Osteocyte (in vitro differentiated cells): ENCODE measurements at regions not wholly inside any gene's neighbourhood (a gene's known extent, or its start where the extent isn't known, plus 50 kb on each side); places are given as distances from the start of the nearest gene placed in this dataset.

Source experiments
- DNase-seq: peaks from one replicate; pipeline ENCODE4 v3.0.0; 2021; ENCODE audit warnings: mixed read lengths; ENCODE audit not compliant: unreplicated experiment; ENCODE audit errors: extremely low spot score
- H3K27ac Mint-ChIP-seq: one replicate; pipeline ENCODE4 v1.8.0; 2021; ENCODE audit warnings: mild to moderate bottlenecking, mixed read lengths; ENCODE audit not compliant: unreplicated experiment
- H3K27me3 Mint-ChIP-seq: one replicate; pipeline ENCODE4 v1.8.0; 2021; ENCODE audit warnings: mixed read lengths; ENCODE audit not compliant: unreplicated experiment
- H3K36me3 Mint-ChIP-seq: one replicate; pipeline ENCODE4 v1.8.0; 2021; ENCODE audit warnings: mixed read lengths; ENCODE audit not compliant: unreplicated experiment
- H3K4me1 Mint-ChIP-seq: one replicate; pipeline ENCODE4 v1.8.0; 2021; ENCODE audit warnings: mixed read lengths; ENCODE audit not compliant: unreplicated experiment
- H3K4me3 Mint-ChIP-seq: one replicate; pipeline ENCODE4 v1.8.0; 2021; ENCODE audit warnings: mild to moderate bottlenecking, moderate library complexity, mixed read lengths; ENCODE audit not compliant: unreplicated experiment
- H3K9me3 Mint-ChIP-seq: one replicate; pipeline ENCODE4 v1.8.0; 2021; ENCODE audit warnings: mixed read lengths; ENCODE audit not compliant: unreplicated experiment
- TF ChIP-seq, protein P1 (sequence below): fragments of 200-600 bp; sonication (generic); IDR thresholded peaks from 2 replicates; pipeline ENCODE4 v1.5.0; 2021; ENCODE audit warnings: antibody characterized with exemption, mild to moderate bottlenecking, moderate library complexity

DNA sequence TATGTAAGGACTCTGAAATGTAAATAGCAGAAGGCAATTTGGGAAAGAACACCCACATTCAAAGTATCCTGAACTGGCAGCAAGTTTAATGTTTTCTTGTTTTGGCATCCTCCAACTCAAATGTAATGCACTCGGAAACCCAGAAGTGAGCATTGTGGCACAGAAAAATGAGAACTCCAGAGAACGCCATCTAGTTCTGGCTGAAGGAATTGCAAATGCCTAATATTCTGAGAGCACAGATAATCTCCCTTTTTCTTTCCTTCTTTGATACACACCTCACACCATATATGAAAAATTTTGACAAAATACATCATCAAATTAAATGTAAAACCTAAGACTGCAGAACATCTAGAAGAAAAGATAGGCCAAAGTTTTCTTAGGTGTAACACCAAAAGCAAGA, 52.1 kb downstream of the PWWP3B start:
- Mint-ChIP-seq H3K27me3 (no peaks in the 10 kb centered on the region), H3K4me3 (no peak overlapping the region), H3K27ac (no peak overlapping the region), H3K36me3 (no peaks in the 10 kb centered on the region), H3K9me3 (peaks cover 19% of the 10 kb centered on the region), H3K4me1 (no peaks in the 10 kb centered on the region)
- TF ChIP-seq, protein P1, sequence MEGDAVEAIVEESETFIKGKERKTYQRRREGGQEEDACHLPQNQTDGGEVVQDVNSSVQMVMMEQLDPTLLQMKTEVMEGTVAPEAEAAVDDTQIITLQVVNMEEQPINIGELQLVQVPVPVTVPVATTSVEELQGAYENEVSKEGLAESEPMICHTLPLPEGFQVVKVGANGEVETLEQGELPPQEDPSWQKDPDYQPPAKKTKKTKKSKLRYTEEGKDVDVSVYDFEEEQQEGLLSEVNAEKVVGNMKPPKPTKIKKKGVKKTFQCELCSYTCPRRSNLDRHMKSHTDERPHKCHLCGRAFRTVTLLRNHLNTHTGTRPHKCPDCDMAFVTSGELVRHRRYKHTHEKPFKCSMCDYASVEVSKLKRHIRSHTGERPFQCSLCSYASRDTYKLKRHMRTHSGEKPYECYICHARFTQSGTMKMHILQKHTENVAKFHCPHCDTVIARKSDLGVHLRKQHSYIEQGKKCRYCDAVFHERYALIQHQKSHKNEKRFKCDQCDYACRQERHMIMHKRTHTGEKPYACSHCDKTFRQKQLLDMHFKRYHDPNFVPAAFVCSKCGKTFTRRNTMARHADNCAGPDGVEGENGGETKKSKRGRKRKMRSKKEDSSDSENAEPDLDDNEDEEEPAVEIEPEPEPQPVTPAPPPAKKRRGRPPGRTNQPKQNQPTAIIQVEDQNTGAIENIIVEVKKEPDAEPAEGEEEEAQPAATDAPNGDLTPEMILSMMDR = peak; percentile 41
- no peak for DNase-seq

GRCh38 chrX:106243376-106243775, 75.3 kb downstream of the PWWP3B start:
- Mint-ChIP-seq H3K9me3 (peaks cover 8% of the 10 kb centered on the region), H3K27me3 (no peaks in the 10 kb centered on the region), H3K4me1 (no peaks in the 10 kb centered on the region), H3K36me3 (no peaks in the 10 kb centered on the region), H3K4me3 (no peak overlapping the region), H3K27ac (no peak overlapping the region)
- TF ChIP-seq, protein P1 = no peak
- no peak for DNase-seq

- H3K4me3 Mint-ChIP-seq = no peak overlapping the region
- DNase-seq = no peak
- H3K27ac Mint-ChIP-seq = no peak overlapping the region
- no peaks in the 10 kb centered on the region for H3K4me1 Mint-ChIP-seq
- H3K9me3 Mint-ChIP-seq = no peaks in the 10 kb centered on the region
- H3K27me3 Mint-ChIP-seq = no peaks in the 10 kb centered on the region
- no peaks in the 10 kb centered on the region for H3K36me3 Mint-ChIP-seq
- TF ChIP-seq, protein P1 = no peak
Observed at GRCh38 chrX:106246511-106246910, 78.4 kb downstream of the PWWP3B start.

- no peak for DNase-seq
- Mint-ChIP-seq H3K9me3 (peaks cover 3% of the 10 kb centered on the region), H3K4me3 (no peak overlapping the region)
Observed at GRCh38 chrX:106247162-106247561, 79.1 kb downstream of the PWWP3B start.

GRCh38 chrX:106249706-106250379, 81.7 kb downstream of the PWWP3B start:
- Mint-ChIP-seq H3K9me3 (peaks cover 10% of the 10 kb centered on the region), H3K36me3 (no peaks in the 10 kb centered on the region), H3K27me3 (no peaks in the 10 kb centered on the region), H3K27ac (no peak overlapping the region), H3K4me1 (no peaks in the 10 kb centered on the region), H3K4me3 (no peak overlapping the region)
- TF ChIP-seq, protein P1 = no peak
- DNase-seq = no peak

More at GRCh38 chrX:106247162-106247561, 79.1 kb downstream of the PWWP3B start:
- no peaks in the 10 kb centered on the region for H3K27me3 Mint-ChIP-seq
- no peak overlapping the region for H3K27ac Mint-ChIP-seq
- H3K36me3 Mint-ChIP-seq = no peaks in the 10 kb centered on the region
- TF ChIP-seq, protein P1 = no peak
- H3K4me1 Mint-ChIP-seq = no peaks in the 10 kb centered on the region
